ENCODE measurements at regions not wholly inside any gene's neighbourhood (a gene's known extent, or its start where the extent isn't known, plus 50 kb on each side); places are given as distances from the start of the nearest gene placed in this dataset.

DNA sequence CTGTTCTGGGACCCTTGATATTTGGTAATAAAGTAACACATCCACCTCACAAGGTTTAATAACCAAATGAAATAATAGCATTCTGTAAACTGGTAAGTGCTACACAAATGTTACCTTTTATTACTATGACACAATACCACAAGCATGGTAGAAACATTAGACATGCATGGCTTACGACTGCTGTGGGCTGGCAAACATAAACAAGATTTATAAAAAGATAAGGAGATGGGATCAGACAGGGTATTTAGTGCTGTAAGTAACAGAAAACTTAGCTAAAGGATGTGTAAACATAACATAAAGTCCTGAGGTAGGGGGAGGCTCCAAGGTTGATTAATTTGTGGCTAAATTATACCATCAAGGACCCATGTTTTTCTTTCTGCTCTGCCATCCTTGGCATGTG is 212.6 kb downstream of the BARHL2 start:
- no peaks in the 10 kb centered on the region for H3K79me2 ChIP-seq (ENCODE audit: control insufficient read depth, insufficient read depth, low read length)
- H3K27ac ChIP-seq (ENCODE audit: insufficient read depth, low read depth, low read length) = no peak overlapping the region
- H3K9me3 ChIP-seq (replicated peaks; ENCODE audit: control insufficient read depth, insufficient read depth, low read length) = no peaks in the 10 kb centered on the region
- DNase-seq (ENCODE audit: low read depth, low spot score) = no peak
- no peak for FAIRE-seq
- TF ChIP-seq FOS (IDR thresholded peaks at IDR 0.05; ENCODE audit: borderline replicate concordance, insufficient read depth, low read length) (no peak), GATA2 (IDR thresholded peaks at IDR 0.05; ENCODE audit: insufficient read depth, insufficient read length, low read depth, low read length) (no peak), POLR2AphosphoS5 (IDR thresholded peaks at IDR 0.05; ENCODE audit: insufficient read depth, low read depth, low read length) (no peak), EZH2 (IDR thresholded peaks at IDR 0.05; ENCODE audit: borderline replicate concordance, low read depth, low read length, severe bottlenecking) (no peak)
- TF ChIP-seq, protein P1, sequence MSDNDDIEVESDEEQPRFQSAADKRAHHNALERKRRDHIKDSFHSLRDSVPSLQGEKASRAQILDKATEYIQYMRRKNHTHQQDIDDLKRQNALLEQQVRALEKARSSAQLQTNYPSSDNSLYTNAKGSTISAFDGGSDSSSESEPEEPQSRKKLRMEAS (IDR thresholded peaks at IDR 0.05; ENCODE audit: insufficient read depth, insufficient read length) = no peak
- CTCF ChIA-PET = no interaction called here
- no peak overlapping the region for H3K4me2 ChIP-seq (ENCODE audit: insufficient read depth, low read length)
- H3K36me3 ChIP-seq (ENCODE audit: control insufficient read depth in 2 of 2, extremely low read depth in 1 of 2, insufficient read depth in 2 of 2, low read length in 2 of 2) = no peaks in the 10 kb centered on the region
- POLR2A ChIA-PET = no interaction called here
- no peaks in the 10 kb centered on the region for H3K9me1 ChIP-seq (replicated peaks; ENCODE audit: control insufficient read depth, extremely low read depth, insufficient read depth, low read length)
- BruUV-seq (replicated peaks) = no TSS peak
- intact Hi-C loops (cut with micrococcal nuclease) (no loop called here), dilution Hi-C loops (cut with MboI; ENCODE audit: extremely low pct_ligation_motif_present, low sequenced_read_pairs) (no loop called here)
- no peak overlapping the region for H3K4me3 ChIP-seq (replicated peaks in 1 of 3; ENCODE audit: insufficient read depth in 1 of 3, low read depth in 1 of 3, low read length in 3 of 3)
- H2AFZ ChIP-seq (ENCODE audit: low read depth, low read length) = no peak overlapping the region
- H4K20me1 ChIP-seq (replicated peaks; ENCODE audit: control insufficient read depth, extremely low read depth, insufficient read depth, low read length) = no peaks in the 10 kb centered on the region
- no peak overlapping the region for H3K9ac ChIP-seq (replicated peaks; ENCODE audit: extremely low read depth, insufficient read depth, low read length)
- no peaks in the 10 kb centered on the region for H3K27me3 ChIP-seq (ENCODE audit: control insufficient read depth in 2 of 2, insufficient read depth in 2 of 2, low read length in 2 of 2)
- no peaks in the 10 kb centered on the region for H3K4me1 ChIP-seq (ENCODE audit: control insufficient read depth, extremely low read depth, insufficient read depth, low read length)

DNA sequence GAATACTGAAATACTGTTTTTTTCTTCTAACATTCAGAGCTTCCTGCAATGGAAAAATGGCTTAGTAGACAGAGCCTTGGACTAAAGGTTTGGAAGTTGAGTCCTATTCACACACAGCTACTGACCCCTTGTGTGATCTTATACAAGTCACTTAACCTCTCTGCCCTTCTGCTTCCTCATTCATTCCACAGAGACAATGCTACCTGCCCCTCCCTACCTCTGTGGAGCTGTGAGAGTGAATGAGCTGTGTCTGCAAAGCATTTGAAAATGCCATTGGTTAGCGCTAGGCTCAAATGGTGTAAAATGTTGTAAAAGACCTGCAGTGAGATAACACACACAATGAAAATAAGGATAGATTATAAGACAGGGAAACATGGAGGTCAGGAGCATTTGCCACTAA is 214.4 kb downstream of the BARHL2 start:
- intact Hi-C loops (cut with micrococcal nuclease) (no loop called here), dilution Hi-C loops (cut with MboI; ENCODE audit: extremely low pct_ligation_motif_present, low sequenced_read_pairs) (no loop called here)
- Histone ChIP-seq H3K79me2 (ENCODE audit: control insufficient read depth, insufficient read depth, low read length) (no peaks in the 10 kb centered on the region), H3K4me3 (replicated peaks in 1 of 3; ENCODE audit: insufficient read depth in 1 of 3, low read depth in 1 of 3, low read length in 3 of 3) (no peak overlapping the region), H3K4me2 (ENCODE audit: insufficient read depth, low read length) (no peak overlapping the region), H3K9me1 (replicated peaks; ENCODE audit: control insufficient read depth, extremely low read depth, insufficient read depth, low read length) (no peaks in the 10 kb centered on the region), H4K20me1 (replicated peaks; ENCODE audit: control insufficient read depth, extremely low read depth, insufficient read depth, low read length) (no peaks in the 10 kb centered on the region), H2AFZ (ENCODE audit: low read depth, low read length) (no peak overlapping the region), H3K9ac (replicated peaks; ENCODE audit: extremely low read depth, insufficient read depth, low read length) (no peak overlapping the region), H3K36me3 (ENCODE audit: control insufficient read depth in 2 of 2, extremely low read depth in 1 of 2, insufficient read depth in 2 of 2, low read length in 2 of 2) (no peaks in the 10 kb centered on the region), H3K9me3 (replicated peaks; ENCODE audit: control insufficient read depth, insufficient read depth, low read length) (no peaks in the 10 kb centered on the region), H3K27ac (ENCODE audit: insufficient read depth, low read depth, low read length) (no peak overlapping the region), H3K27me3 (ENCODE audit: control insufficient read depth in 2 of 2, insufficient read depth in 2 of 2, low read length in 2 of 2) (no peaks in the 10 kb centered on the region), H3K4me1 (ENCODE audit: control insufficient read depth, extremely low read depth, insufficient read depth, low read length) (no peaks in the 10 kb centered on the region)
- ChIA-PET POLR2A (no interaction called here), CTCF (no interaction called here)
- DNase-seq (ENCODE audit: low read depth, low spot score) (no peak), FAIRE-seq (no peak)
- no peak for TF ChIP-seq JUN (IDR thresholded peaks at IDR 0.05; ENCODE audit: borderline replicate concordance, insufficient read depth, insufficient read length, low read depth)
- TF ChIP-seq, protein P2, sequence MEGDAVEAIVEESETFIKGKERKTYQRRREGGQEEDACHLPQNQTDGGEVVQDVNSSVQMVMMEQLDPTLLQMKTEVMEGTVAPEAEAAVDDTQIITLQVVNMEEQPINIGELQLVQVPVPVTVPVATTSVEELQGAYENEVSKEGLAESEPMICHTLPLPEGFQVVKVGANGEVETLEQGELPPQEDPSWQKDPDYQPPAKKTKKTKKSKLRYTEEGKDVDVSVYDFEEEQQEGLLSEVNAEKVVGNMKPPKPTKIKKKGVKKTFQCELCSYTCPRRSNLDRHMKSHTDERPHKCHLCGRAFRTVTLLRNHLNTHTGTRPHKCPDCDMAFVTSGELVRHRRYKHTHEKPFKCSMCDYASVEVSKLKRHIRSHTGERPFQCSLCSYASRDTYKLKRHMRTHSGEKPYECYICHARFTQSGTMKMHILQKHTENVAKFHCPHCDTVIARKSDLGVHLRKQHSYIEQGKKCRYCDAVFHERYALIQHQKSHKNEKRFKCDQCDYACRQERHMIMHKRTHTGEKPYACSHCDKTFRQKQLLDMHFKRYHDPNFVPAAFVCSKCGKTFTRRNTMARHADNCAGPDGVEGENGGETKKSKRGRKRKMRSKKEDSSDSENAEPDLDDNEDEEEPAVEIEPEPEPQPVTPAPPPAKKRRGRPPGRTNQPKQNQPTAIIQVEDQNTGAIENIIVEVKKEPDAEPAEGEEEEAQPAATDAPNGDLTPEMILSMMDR (IDR thresholded peaks at IDR 0.05; ENCODE audit: extremely low read depth in 1 of 2, insufficient read depth in 1 of 2, low read depth in 1 of 2, low read length in 2 of 2) = no peak
- no peak for TF ChIP-seq GATA2 (IDR thresholded peaks at IDR 0.05; ENCODE audit: insufficient read depth, insufficient read length, low read depth, low read length)
- no peak for TF ChIP-seq MYC (IDR thresholded peaks at IDR 0.05; ENCODE audit: low read depth, low read length)
- no peak for TF ChIP-seq EZH2 (IDR thresholded peaks at IDR 0.05; ENCODE audit: borderline replicate concordance, low read depth, low read length, severe bottlenecking)
- no peak for TF ChIP-seq FOS (IDR thresholded peaks at IDR 0.05; ENCODE audit: borderline replicate concordance, insufficient read depth, low read length)
- TF ChIP-seq POLR2AphosphoS5 (IDR thresholded peaks at IDR 0.05; ENCODE audit: insufficient read depth, low read depth, low read length) = no peak
- TF ChIP-seq POLR2A (IDR thresholded peaks at IDR 0.05; ENCODE audit: low read depth, low read length) = no peak
- TF ChIP-seq, protein P1 (IDR thresholded peaks at IDR 0.05; ENCODE audit: insufficient read depth, insufficient read length) = no peak
- BruUV-seq (replicated peaks) = no TSS peak

Data from endothelial cell of umbilical vein (primary cell).